ENCODE measurements at regions not wholly inside any gene's neighbourhood (a gene's known extent, or its start where the extent isn't known, plus 50 kb on each side); places are given as distances from the start of the nearest gene placed in this dataset.

- Histone ChIP-seq H2BK5ac (ENCODE audit: insufficient read length, low read length) (no peak overlapping the region), H3K14ac (ENCODE audit: insufficient read depth, low read length) (no peak overlapping the region), H3K27ac (ENCODE audit: insufficient read length, low read depth, low read length) (no peak overlapping the region), H2BK15ac (ENCODE audit: low read depth, low read length) (no peak overlapping the region), H3K56ac (ENCODE audit: insufficient read length, low read depth, low read length) (no peak overlapping the region), H3K79me1 (ENCODE audit: insufficient read depth, low read depth, low read length, poor library complexity, severe bottlenecking) (no peaks in the 10 kb centered on the region), H4K5ac (ENCODE audit: insufficient read length, low read depth, low read length) (no peak overlapping the region), H3K9me3 (ENCODE audit: control insufficient read depth, low read depth, low read length) (no peaks in the 10 kb centered on the region), H3K4ac (ENCODE audit: low read depth, low read length) (no peak overlapping the region), H3K4me1 (ENCODE audit: insufficient read depth, low read length) (no peaks in the 10 kb centered on the region), H2AK5ac (ENCODE audit: insufficient read length, low read length) (no peak overlapping the region), H2AFZ (ENCODE audit: low read length) (no peak overlapping the region), H2BK20ac (ENCODE audit: low read depth, low read length, poor library complexity, severe bottlenecking) (no peak overlapping the region), H4K20me1 (ENCODE audit: control insufficient read depth, insufficient read depth, insufficient read length) (no peaks in the 10 kb centered on the region), H2BK120ac (ENCODE audit: low read depth, low read length, poor library complexity, severe bottlenecking) (no peak overlapping the region), H3T11ph (ENCODE audit: low read length) (no peak overlapping the region), H3K27me3 (ENCODE audit: insufficient read depth, low read length) (no peaks in the 10 kb centered on the region; the same call in 1 of the 2 replicates), H2BK12ac (ENCODE audit: insufficient read length, low read depth, low read length) (no peak overlapping the region), H3K4me2 (ENCODE audit: insufficient read depth, insufficient read length, low read length) (no peak overlapping the region), H3K23ac (ENCODE audit: insufficient read length, low read depth, low read length) (no peak overlapping the region), H4K8ac (replicated peaks; ENCODE audit: insufficient read length, low read depth, low read length) (no peak overlapping the region), H4K91ac (ENCODE audit: insufficient read length, low read depth, low read length) (no peak overlapping the region), H3K23me2 (ENCODE audit: insufficient read length, low read depth, low read length, poor library complexity, severe bottlenecking) (no peaks in the 10 kb centered on the region), H3K9ac (ENCODE audit: extremely low read depth, insufficient read length, low read length) (no peak overlapping the region), H3K79me2 (ENCODE audit: insufficient read depth, low read length) (no peaks in the 10 kb centered on the region), H3K18ac (ENCODE audit: insufficient read length, low read depth, low read length) (no peak overlapping the region)
- TF ChIP-seq CTCF (conservative IDR thresholded peaks at IDR 0.05): no peak
- H3K9me3 Mint-ChIP-seq: peaks cover 0 to 3% of the 10 kb centered on the region in 2 experiments; a peak in 3 of 5 replicates
- H3K4me1 Mint-ChIP-seq: no peaks in the 10 kb centered on the region
- H3K36me3 Mint-ChIP-seq (ENCODE audit: insufficient read depth in 1 of 3, low read depth in 3 of 3): no peaks in the 10 kb centered on the region
- H3K27ac Mint-ChIP-seq: no peak overlapping the region
- H3K27me3 Mint-ChIP-seq (ENCODE audit: low read depth): peaks cover 3% of the 10 kb centered on the region
- DNase-seq: no peak
- 100% methylated on average over 1 of the region's 2 CpGs for WGBS (ENCODE audit: extremely low coverage, insufficient read length, low lambda C conversion rate)
- H3K4me3 Mint-ChIP-seq: no peak overlapping the region
These were observed 322.5 kb upstream of the FAM78B start for GRCh38 chr1:166489356-166489669.

Measured in H9 (cell line).